ENCODE measurements at regions not wholly inside any gene's neighbourhood (a gene's known extent, or its start where the extent isn't known, plus 50 kb on each side); places are given as distances from the start of the nearest gene placed in this dataset.
A peak's percentile ranks its signal among the peaks of the same experiment; 100 is the strongest.

DNA sequence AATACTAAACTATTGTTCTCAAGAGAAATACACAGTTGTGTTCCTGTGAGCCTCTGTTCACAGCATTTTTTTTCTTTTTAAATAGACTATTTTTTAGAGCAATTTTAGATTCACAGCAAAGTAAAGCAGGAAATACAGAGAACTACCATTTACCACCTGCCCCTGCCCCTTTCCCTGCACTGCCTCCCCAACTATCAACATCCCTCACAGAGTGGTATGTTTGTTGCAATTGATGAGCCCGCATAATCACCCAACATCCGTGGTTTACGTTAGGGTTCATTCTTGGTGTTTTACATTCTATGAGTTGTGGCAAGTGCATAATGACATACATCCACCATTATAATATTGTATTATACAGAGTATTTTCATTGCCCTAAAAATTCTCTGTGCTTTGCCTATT is 71.6 kb upstream of the TNFAIP3 start:
- H3K36me3 ChIP-seq, result no peaks in the 10 kb centered on the region
- ATAC-seq (no peak), DNase-seq (no peak)
- TF ChIP-seq POLR2A (IDR thresholded peaks at IDR 0.05), result no peak
- TF ChIP-seq, protein P1, sequence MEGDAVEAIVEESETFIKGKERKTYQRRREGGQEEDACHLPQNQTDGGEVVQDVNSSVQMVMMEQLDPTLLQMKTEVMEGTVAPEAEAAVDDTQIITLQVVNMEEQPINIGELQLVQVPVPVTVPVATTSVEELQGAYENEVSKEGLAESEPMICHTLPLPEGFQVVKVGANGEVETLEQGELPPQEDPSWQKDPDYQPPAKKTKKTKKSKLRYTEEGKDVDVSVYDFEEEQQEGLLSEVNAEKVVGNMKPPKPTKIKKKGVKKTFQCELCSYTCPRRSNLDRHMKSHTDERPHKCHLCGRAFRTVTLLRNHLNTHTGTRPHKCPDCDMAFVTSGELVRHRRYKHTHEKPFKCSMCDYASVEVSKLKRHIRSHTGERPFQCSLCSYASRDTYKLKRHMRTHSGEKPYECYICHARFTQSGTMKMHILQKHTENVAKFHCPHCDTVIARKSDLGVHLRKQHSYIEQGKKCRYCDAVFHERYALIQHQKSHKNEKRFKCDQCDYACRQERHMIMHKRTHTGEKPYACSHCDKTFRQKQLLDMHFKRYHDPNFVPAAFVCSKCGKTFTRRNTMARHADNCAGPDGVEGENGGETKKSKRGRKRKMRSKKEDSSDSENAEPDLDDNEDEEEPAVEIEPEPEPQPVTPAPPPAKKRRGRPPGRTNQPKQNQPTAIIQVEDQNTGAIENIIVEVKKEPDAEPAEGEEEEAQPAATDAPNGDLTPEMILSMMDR (IDR thresholded peaks at IDR 0.05 in 4 of 5, conservative IDR thresholded peaks at IDR 0.05 in 1 of 5), result no peak
- no peaks in the 10 kb centered on the region for H3K27me3 ChIP-seq
- H3K9me3 ChIP-seq, result no peaks in the 10 kb centered on the region
- intact Hi-C loops (cut with DNase I; ENCODE audit: low total_unique reads), result no loop called here
- no peak overlapping the region for H3K4me3 ChIP-seq
- peaks cover 0 to 3% of the 10 kb centered on the region in 2 donors for H3K4me1 ChIP-seq
- H3K27ac ChIP-seq, result no peak overlapping the region
- in situ Hi-C loops (cut with MboI; ENCODE audit: low sequenced_read_pairs in 4 of 4), result no loop called here

DNA sequence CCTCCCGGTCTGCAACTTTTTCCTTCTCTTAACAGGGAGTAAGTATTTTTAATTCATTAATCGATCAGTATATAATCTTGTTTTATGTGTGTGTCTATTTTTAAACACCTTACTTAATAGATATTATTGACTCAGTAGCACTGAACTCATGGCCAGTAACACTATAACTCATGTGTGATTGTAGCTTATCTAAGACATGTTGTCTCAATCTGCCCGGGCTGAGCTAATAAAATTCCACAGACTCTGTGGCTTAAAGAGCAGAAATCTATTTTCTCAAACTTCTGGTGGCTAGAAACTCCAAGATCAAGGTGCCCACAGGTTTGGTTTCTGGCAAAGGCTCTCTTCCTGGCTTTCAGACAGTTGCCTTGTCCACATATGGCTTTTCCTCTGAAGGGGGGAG is 68.8 kb upstream of the TNFAIP3 start:
- H3K9me3 ChIP-seq, result no peaks in the 10 kb centered on the region
- H3K27me3 ChIP-seq, result no peaks in the 10 kb centered on the region
- intact Hi-C loops (cut with DNase I; ENCODE audit: low total_unique reads) (no loop called here), in situ Hi-C loops (cut with MboI; ENCODE audit: low sequenced_read_pairs in 4 of 4) (no loop called here)
- TF ChIP-seq POLR2A (IDR thresholded peaks at IDR 0.05), result no peak
- TF ChIP-seq, protein P1 (IDR thresholded peaks at IDR 0.05 in 4 of 5, conservative IDR thresholded peaks at IDR 0.05 in 1 of 5), result no peak
- DNase-seq, result no peak
- no peak overlapping the region for H3K27ac ChIP-seq
- no peaks in the 10 kb centered on the region for H3K36me3 ChIP-seq
- H3K4me1 ChIP-seq, result no peaks in the 10 kb centered on the region
- no peak for ATAC-seq
- H3K4me3 ChIP-seq, result no peak overlapping the region

DNA sequence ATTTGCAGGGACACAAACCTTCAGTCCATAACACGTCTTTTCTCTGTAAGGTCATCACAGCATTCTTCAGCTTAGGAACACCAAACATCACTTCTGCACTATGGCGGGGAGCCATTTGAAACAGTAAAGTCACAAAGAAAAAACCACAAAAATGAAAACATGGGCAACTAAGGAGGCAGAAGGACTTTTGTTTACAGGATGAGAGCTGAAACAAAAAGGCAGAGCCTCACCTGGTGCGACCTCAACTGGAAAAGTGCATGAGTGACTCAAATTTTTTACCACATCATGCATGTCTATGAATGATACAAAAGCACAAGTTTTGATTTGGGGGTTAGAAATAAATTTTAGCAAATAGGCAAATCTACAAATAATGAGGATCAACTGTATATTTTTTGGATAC is 68.2 kb upstream of the TNFAIP3 start:
- no peak for TF ChIP-seq POLR2A (IDR thresholded peaks at IDR 0.05)
- TF ChIP-seq, protein P1 (IDR thresholded peaks at IDR 0.05 in 4 of 5, conservative IDR thresholded peaks at IDR 0.05 in 1 of 5), result no peak
- intact Hi-C loops (cut with DNase I; ENCODE audit: low total_unique reads) (no loop called here), in situ Hi-C loops (cut with MboI; ENCODE audit: low sequenced_read_pairs in 4 of 4) (no loop called here)
- ATAC-seq (no peak), DNase-seq (no peak)
- H3K27me3 ChIP-seq, result no peaks in the 10 kb centered on the region
- no peaks in the 10 kb centered on the region for H3K36me3 ChIP-seq
- no peak overlapping the region for H3K4me3 ChIP-seq
- H3K27ac ChIP-seq, result no peak overlapping the region
- no peaks in the 10 kb centered on the region for H3K4me1 ChIP-seq
- H3K9me3 ChIP-seq, result no peaks in the 10 kb centered on the region

DNA sequence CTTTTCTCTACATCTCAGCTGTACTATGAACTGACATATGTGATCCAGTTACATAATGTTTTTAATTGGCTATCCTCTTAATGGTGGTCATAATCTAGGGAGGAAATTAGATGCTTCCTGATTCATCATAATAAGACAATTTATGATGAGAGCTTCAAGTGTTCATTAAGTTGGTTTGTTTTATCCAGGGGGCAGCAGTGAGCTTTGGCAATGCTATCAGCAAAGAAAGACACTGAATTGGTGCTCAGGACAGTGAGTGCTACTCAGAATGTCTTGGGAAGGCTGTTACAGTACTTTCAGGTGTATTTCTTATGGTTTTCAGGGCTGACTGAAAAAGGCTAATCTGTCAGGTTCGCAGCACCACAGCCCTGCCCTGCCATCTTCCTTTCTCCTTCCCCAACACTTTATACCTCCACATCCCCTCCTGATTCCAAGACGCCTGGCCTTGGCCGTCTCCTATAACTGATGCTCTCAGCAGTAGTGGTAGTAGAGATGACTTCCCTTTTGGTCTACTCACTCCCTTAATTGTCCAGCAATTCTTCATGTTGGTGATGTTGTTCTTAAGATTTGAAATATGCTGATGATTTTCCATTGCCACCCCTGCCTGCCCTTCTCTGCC is 67.0 kb upstream of the TNFAIP3 start:
- TF ChIP-seq, protein P1 (IDR thresholded peaks at IDR 0.05 in 4 of 5, conservative IDR thresholded peaks at IDR 0.05 in 1 of 5), result peak in 3 of 5 experiments; percentile 21 to 45 (median 34)
- TF ChIP-seq POLR2A (IDR thresholded peaks at IDR 0.05), result no peak
- intact Hi-C loops (cut with DNase I; ENCODE audit: low total_unique reads) (loop anchor here (10.0 kb wide), 1 partner anchor 145 kb away; no protein-coding TSS in a partner anchor), in situ Hi-C loops (cut with MboI; ENCODE audit: low sequenced_read_pairs in 4 of 4) (no loop called here)
- DNase-seq (no peak), ATAC-seq (peak; percentile 39 to 42)
- Histone ChIP-seq H3K27me3 (no peaks in the 10 kb centered on the region), H3K4me1 (no peaks in the 10 kb centered on the region), H3K9me3 (no peaks in the 10 kb centered on the region), H3K27ac (no peak overlapping the region), H3K36me3 (no peaks in the 10 kb centered on the region), H3K4me3 (no peak overlapping the region)

DNA sequence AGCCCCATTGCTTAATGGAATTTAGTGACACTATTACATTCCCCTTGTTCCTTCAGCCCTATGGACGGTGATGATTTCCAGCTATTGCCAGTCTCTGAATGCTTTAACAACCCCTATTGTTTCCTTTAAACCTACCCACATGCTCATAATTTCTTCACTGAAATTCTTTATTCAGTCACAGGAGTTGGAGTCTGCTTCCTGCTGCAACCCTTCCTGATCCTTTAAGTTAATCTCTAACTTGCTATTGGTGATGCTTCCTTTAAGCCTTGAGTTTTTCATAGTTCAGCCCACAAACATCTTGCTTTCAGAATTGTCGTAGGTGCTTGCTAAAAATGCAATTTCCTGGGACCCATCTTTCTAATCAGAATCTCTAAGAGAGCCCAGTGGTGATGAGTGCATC is 66.3 kb upstream of the TNFAIP3 start:
- intact Hi-C loops (cut with DNase I; ENCODE audit: low total_unique reads) (loop anchor here (10.0 kb wide), 1 partner anchor 144 kb away; no protein-coding TSS in a partner anchor), in situ Hi-C loops (cut with MboI; ENCODE audit: low sequenced_read_pairs in 4 of 4) (no loop called here)
- Histone ChIP-seq H3K4me3 (no peak overlapping the region), H3K9me3 (no peaks in the 10 kb centered on the region), H3K36me3 (no peaks in the 10 kb centered on the region), H3K4me1 (no peaks in the 10 kb centered on the region), H3K27me3 (no peaks in the 10 kb centered on the region), H3K27ac (no peak overlapping the region)
- TF ChIP-seq, protein P1 (IDR thresholded peaks at IDR 0.05 in 4 of 5, conservative IDR thresholded peaks at IDR 0.05 in 1 of 5), result no peak
- TF ChIP-seq POLR2A (IDR thresholded peaks at IDR 0.05), result no peak
- DNase-seq (no peak), ATAC-seq (no peak)
